BE2C (cell line): ENCODE measurements at regions not wholly inside any gene's neighbourhood (a gene's known extent, or its start where the extent isn't known, plus 50 kb on each side); places are given as distances from the start of the nearest gene placed in this dataset.

Source experiments
- DNase-seq: peaks from one replicate; pipeline ENCODE4 v3.0.0-alpha.2; 2020
- H3K27me3 ChIP-seq: fragments of 250-450 bp; sonication (Bioruptor Pico); 2 replicates; pipeline ENCODE4 v1.5.1; 2020; ENCODE audit warnings: mild to moderate bottlenecking
- H3K36me3 ChIP-seq: fragments of 250-450 bp; sonication (Bioruptor Pico); 2 replicates; pipeline ENCODE4 v1.5.1; 2020; ENCODE audit warnings: mild to moderate bottlenecking
- H3K4me1 ChIP-seq: fragments of 250-450 bp; sonication (Bioruptor Pico); 2 replicates; pipeline ENCODE4 v1.5.1; 2020
- H3K4me3 ChIP-seq: 2 replicates; pipeline ENCODE4 v1.5.1; 2011; ENCODE audit warnings: low read depth, low read length
- H3K9me3 ChIP-seq: fragments of 250-450 bp; sonication (Bioruptor Pico); 2 replicates; pipeline ENCODE4 v1.5.1; 2020
- CTCF ChIP-seq: IDR thresholded peaks from 2 replicates; pipeline ENCODE4 v1.5.1; 2012; ENCODE audit warnings: mild to moderate bottlenecking, low read depth, low read length

DNA sequence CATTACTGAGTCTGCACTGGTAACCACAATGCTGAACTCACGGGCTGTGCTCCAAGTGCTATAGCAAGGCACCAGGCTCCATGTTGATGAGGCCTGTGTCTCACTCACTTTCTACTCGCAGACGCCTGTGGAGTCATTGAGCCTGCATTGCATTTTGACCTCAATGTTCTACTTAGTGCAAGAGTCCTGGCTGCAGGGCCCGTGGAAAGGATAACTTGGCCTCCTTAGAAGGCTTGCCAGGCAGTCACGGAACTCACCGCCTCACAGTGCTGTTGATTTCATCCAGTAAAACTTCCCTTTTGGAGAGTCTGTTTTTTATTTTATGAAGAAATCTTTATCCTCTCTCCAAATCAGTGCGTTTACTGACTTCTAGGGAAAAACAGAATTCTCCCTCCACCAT is 290.4 kb downstream of the RNF144A start:
- 0 out of 2 replicates have a peak, but pooled peaks cover 3% of the 10 kb centered on the region for H3K4me1 ChIP-seq
- no peaks in the 10 kb centered on the region for H3K27me3 ChIP-seq
- H3K4me3 ChIP-seq, result no peak overlapping the region
- H3K36me3 ChIP-seq, result no peaks in the 10 kb centered on the region
- TF ChIP-seq CTCF, result no peak
- DNase-seq, result no peak
- no peaks in the 10 kb centered on the region for H3K9me3 ChIP-seq

DNA sequence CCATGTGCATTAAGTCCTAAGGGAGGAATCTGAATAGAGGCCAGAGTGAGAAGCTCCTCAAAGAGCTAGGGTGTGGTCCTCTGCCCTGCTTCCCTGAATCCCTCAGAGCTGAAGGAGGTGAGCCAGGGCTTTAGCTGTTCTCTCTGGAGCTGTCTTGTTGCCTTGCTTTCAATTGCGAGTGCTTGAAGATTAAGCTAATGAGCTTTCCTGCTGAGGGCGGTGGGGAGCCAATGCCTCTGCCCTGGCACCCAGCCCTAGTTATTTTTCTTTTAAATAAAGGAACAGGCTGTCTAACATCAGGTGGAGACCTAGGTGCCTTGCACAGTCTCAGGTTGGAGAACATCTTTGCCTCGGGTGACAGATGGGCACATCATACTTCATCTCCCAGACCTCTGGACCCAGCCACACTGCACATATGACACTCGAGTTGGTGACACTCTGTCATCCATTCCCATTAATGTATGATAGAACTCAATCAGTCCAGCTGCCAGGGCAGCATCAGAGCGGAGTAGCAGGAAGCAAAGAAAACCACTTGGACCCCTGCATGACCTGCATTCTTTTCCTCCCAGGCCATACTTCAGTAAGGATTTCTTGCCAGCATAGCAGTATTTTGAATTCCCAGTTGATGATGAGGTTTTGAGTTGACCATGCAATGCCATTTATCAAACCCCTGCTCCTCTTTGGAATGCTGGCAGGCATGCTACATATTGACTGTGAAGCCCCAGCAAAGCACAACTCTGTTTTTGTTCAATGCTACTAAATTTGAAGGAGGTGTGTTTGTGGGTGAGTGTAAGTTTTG is 292.7 kb downstream of the RNF144A start:
- Histone ChIP-seq H3K9me3 (no peaks in the 10 kb centered on the region), H3K27me3 (no peaks in the 10 kb centered on the region), H3K36me3 (no peaks in the 10 kb centered on the region), H3K4me3 (no peak overlapping the region), H3K4me1 (no peaks in the 10 kb centered on the region)
- DNase-seq, result no peak
- no peak for TF ChIP-seq CTCF

GRCh38 chr2:7210712-7211111 is 293.5 kb downstream of the RNF144A start:
- no peak for TF ChIP-seq CTCF
- H3K4me3 ChIP-seq, result no peak overlapping the region
- no peaks in the 10 kb centered on the region for H3K9me3 ChIP-seq
- H3K36me3 ChIP-seq, result no peaks in the 10 kb centered on the region
- no peaks in the 10 kb centered on the region for H3K27me3 ChIP-seq
- no peaks in the 10 kb centered on the region for H3K4me1 ChIP-seq
- no peak for DNase-seq

- Histone ChIP-seq H3K27me3 (no peaks in the 10 kb centered on the region), H3K9me3 (no peaks in the 10 kb centered on the region), H3K4me3 (no peak overlapping the region), H3K4me1 (no peaks in the 10 kb centered on the region), H3K36me3 (no peaks in the 10 kb centered on the region)
- no peak for TF ChIP-seq CTCF
- no peak for DNase-seq
Measured at GRCh38 chr2:7225848-7226247, 308.6 kb downstream of the RNF144A start.

- no peak for DNase-seq
- Histone ChIP-seq H3K9me3 (no peaks in the 10 kb centered on the region), H3K4me3 (no peak overlapping the region), H3K4me1 (no peaks in the 10 kb centered on the region), H3K36me3 (no peaks in the 10 kb centered on the region), H3K27me3 (no peaks in the 10 kb centered on the region)
- no peak for TF ChIP-seq CTCF
Measured at GRCh38 chr2:7226501-7226900, 309.3 kb downstream of the RNF144A start.

DNA sequence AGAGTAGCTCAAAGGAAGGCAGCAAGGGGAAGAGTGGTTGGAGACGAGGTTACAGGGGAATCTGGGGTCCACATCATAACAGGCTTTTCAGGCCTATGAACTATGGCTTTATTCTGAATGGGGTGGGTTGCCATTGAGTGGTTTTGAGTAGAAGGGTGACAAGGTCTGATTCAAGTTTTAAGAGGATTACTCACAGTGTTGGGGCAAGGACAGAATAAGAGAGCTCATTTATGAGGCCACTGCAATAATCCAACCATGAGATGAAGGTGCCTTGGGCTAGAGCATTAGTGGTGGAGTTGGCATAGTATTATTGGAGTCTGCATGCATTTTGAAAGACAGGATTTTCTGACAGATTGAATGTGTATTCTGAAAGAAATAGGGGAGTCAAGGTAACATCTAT is 315.9 kb downstream of the RNF144A start:
- Histone ChIP-seq H3K9me3 (no peaks in the 10 kb centered on the region), H3K27me3 (no peaks in the 10 kb centered on the region), H3K36me3 (no peaks in the 10 kb centered on the region), H3K4me1 (no peaks in the 10 kb centered on the region), H3K4me3 (no peak overlapping the region)
- no peak for TF ChIP-seq CTCF
- no peak for DNase-seq
